Middle frontal gyrus (tissue), 1 donor: ENCODE measurements at regions not wholly inside any gene's neighbourhood (a gene's known extent, or its start where the extent isn't known, plus 50 kb on each side); places are given as distances from the start of the nearest gene placed in this dataset.
"Not testable (repeated sequence)": the region's sequence is repeated elsewhere in the genome, so short reads cannot be mapped to it uniquely, and the experiment has no call there.

ENCODE experiments used
- DNase-seq: peaks from one replicate; pipeline ENCODE4 v3.0.0-alpha.2; 2015; ENCODE audit warnings: low spot score; ENCODE audit errors: extremely low spot score

DNA sequence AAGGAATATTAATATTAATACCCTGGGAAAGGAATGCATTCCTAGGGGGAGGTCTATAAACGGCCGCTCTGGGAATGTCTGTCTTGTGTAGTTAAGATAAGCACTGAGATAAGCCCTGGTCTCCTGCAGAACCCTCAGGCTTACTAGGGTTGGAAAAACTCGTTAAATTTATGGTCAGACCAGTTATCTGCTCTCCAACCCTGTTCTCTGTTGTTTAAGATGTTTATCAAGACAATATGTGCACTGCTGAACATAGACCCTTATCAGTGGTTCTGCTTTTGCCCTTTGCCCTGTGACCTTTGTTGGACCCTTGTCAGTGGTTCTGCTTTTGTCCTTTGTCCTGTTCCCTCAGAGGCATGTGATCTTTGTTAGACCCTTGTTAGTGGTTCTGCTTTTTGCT is 1276.7 kb upstream of the ALCAM start:
- DNase-seq, result not testable (repeated sequence)

DNA sequence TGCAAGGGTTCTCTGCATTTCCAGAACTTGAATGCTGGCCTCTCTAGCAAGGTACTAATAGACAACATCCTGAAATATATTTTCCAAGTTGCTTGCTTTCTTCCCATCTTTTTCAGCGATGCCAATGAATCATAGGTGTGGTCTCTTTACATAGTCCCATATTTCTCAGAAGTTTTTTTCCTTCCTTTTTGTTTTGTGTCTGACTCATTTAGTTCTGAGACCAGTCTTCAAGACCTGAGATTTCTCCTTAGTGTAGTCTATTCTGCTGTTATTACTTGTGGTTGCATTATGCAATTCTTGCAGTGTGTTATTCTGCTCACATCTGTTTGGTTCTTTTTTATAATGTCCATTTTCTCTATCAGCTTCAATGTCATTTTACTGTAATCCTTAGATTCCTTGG is 1265.0 kb upstream of the ALCAM start:
- DNase-seq, result no peak

DNA sequence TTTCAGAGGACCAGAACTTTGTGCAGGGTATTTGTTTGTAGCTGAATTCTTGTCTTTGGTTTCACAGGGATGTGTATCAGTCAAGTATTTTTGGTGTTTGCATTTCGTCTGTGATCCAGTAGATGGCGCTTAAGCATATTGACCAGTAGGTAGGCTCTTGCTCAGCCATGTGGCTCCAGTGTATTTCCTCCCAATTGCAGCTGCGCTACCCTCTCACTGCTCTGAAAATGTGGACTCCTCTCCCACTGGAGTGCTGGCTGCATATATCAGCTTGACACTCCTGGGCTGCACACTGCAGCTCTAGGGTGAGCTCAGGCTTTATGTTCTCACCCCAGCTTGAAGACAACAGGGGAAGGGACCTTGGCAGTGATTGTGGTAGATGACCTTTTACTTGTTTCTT is 1264.3 kb upstream of the ALCAM start:
- no peak for DNase-seq

DNA sequence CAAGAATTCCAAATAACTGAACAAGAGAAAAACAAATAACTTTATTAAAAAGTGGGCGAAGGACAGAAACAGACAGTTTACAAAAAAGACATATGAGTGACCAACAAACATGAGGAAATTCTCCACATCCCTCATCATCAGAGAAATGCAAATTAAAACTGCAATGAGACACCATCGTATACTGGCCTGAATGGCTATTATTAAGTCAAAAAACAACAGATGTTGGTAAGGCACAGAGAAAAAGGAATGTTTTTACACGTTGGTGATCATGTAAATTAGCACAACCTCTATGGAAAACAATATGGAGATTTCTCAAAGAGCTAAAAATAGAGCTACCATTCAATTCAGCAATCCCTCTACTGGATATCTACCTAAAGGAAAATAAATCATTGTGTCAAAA is 1260.4 kb upstream of the ALCAM start:
- DNase-seq, result no peak

DNA sequence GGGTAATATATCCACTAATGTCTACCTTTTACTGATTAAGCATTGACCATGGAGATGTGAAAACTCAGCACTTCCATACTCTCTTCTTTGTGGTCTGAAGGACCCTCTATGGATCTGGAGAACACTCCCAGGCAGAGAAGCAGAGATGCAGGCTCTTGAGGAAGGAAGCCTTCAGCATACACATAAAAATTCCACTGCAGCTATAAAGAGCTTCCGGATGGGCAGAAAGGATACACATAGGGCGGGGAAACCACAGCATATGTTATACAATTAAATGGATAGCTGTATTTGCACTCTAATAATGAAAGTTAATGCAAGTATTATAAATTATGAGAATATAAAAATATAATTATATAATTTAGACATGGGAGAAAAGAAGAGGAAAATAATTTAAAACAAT is 1258.2 kb upstream of the ALCAM start:
- no peak for DNase-seq

DNA sequence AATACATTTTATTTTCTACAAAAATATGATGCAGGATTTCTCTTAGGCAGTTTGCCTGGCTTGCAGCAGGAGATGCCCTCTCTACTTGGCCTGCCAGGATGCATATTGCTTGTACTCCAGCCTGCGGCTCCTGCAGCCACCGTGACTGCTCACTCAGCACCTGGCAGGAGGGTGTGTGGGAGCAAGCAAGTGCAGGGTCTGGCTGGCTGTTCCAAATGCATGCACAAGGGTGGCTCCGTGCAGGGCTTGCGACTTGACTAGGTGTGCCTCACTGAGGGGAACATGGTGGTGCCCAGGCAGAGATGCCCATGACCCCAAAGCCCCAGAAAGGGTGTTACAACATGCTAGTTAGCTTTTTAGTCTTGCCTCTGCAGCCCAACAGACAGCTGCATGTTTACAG is 1240.2 kb upstream of the ALCAM start:
- DNase-seq, result no peak

DNA sequence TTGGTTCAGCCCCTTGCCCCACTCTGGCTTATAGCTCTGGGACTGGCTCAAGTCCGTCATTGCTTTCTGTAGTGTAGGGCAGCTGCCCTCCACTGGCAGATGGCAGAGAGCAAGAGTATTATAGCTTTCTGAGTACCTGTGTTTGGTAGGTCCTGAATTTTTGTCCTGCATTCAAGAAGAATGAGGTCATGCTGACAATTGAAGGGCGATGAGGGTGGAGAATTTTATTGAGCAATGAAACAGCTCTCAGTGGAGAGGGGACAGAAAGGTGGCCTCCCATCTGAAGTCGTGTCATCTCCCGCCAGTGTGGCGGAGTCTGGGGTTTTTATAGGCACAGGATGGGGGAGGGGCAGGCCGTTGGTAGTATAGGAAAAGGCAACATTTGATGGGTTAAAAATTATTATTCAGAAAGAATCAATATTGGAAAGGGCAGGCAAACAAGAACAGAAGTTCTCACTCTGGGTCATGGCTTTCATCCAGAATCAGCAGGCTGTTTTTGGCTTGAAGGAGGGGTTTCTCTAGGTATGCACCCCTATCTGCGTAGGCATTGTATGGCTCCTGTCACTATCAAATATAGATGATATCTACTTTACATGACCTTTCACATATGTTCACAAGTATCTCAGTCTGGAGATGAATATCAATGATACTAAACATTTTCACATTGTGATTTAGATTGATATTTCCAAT is 1239.7 kb upstream of the ALCAM start:
- no peak for DNase-seq

DNA sequence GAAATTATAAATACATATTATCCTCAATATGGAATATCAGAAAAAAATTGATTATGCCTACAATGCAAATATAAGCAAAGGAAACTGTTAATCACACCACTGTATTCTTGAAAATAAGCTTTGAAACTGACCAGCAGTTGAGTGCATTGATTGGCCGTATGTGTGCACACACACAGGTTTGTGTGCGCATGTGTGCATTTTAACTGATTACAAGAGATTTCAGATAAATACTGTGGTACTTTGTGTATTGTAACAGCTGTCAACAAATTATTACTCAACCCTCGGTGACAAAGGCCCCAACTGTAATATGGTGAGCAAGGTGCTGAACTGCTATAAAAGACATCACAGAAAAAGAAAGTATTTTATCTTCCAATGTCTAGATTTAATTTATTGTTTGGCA is 1238.9 kb upstream of the ALCAM start:
- DNase-seq, result no peak

DNA sequence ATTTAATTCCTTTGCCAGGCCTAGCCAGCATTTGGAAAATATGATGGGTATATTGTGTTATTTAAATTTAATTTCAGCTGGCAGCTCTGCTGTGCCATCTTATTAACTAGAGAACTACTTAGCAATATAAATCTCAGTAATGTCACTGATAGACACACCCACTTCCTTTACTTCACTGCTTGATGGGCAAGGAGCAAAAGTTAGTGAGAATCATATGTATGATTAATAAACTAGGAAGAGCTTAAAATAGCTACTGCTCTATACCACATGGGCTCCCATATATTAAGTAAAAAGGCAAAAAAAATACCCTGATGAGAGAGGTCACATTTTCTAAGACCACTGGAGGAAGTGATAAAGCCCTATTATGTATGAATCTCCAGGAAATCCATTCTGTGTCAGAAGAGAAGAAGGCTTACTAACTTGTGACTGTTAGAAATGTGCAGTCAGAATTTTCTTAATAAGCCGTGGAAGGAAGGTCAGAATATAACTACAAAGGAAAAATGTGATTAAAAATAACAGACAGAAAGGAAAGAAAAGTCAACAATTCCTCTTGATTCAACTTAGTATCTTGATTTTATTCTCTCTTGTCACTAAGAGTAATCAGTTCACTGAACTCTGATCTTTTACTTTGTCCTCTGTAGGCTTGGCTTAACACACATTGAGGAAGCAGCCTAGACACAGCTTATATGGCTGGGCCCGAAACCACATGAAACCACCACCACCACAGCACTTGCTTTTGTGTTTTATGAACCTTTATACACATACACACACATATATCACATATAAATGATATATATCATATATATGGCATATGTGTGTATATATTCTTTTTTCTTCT is 1233.9 kb upstream of the ALCAM start:
- no peak for DNase-seq

DNA sequence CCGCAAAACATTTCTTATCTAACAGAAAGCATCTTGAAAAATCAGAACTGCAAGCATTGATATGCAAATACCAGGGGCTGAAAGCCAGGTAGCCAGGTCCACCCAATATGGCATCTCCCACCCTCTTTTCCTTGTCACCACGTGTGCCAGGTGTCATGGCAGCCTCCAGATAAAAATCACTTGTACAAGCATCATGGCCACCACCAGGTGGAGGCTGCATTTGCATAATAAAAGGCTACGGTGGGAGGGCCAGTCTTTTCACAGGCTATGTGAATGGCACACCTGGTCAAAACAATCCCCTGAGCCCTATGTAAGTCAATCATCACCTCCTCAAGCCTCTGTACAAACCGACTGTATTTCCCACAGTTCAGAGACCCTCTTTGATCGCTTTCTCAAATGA is 1233.1 kb upstream of the ALCAM start:
- no peak for DNase-seq

DNA sequence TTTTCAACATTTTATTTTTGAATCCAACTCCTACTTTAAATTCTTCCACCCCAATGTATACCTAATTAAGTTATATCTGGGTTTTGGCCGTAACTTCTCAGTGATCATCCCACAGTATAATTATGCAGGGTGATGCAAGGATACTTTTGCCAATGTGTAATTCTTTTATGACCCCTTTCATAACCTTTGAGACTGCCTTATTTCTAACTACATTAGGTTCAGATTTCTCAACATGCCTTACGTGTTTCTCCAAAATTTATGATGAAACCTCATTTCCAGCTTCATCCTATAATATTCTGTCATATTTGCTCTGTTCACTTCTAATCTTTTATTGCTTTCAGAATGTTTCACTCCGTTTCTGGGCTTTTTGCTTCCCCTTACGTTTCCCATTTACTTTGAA is 1229.6 kb upstream of the ALCAM start:
- no peak for DNase-seq

DNA sequence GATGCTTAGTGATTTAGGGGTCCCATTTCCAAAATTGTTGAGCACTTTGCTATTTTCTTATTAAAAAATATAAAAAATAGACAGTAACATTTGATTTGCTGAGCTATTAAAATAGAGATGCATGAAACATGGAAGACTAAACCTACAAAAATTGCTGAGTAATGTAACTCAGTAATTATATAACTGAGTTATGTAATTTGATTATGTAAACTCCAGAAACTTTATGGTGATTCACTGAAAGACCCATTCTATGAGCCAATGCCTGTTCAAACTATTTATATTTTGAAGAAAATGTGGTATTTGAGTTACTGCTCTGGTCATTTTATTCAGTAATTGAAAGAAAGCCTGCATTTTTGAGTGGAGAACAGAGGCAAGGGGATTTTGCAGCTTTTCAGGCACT is 1221.5 kb upstream of the ALCAM start:
- no peak for DNase-seq

DNA sequence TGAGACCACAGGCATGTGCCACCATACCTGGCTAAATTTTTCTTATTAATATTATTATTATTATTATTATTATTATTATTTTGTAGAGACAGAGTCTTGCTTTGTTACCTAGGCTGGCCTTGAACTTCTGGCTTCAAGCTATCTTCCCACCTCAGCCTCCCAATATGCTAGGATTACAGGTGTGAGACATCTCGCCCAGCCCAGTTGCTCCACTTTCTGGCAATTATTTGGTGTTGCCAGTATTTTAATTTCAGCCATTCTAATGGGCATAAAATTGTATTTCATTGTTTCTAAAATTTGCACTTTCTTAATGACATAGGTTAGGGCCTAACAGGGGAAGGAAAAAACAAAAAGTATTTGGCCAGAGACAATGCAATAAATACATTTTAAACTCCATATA is 1217.6 kb upstream of the ALCAM start:
- no peak for DNase-seq

DNA sequence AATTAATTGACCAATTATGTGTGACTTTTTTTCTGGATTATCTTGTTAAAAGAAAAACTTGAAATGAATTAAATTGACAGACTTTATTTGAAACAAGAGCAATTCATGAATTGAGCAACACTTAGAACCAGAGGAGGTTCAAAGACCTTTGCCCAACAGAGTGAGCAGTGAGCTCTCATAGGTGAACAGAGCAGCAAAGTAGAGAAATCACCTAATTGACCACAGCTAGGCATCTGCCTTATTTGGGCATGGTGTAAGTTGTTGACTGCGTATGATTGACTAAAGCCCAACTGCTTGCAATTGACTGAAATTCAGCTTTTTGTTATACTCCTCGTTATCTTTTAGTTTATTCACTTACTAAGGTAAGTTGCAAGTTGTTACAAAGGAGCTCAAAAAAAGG is 1216.0 kb upstream of the ALCAM start:
- no peak for DNase-seq

DNA sequence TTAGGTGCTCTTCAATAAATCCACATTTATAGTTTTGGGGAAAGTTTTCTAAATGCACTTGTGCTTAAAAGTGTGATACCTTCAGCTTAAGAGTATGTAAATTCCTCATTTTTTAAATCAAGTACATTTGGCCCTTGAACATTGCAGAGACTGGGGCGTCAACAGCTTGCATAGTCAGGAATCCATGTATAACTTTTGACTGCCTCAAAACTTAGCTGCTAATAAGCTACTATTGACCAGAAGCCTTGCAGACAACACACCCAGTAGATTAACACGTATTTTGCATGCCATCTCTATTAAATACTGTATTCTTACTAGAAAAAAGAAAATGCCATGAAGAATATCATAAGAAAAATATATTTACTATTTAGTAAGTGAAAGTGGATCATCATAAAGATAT is 1211.8 kb upstream of the ALCAM start:
- no peak for DNase-seq

DNA sequence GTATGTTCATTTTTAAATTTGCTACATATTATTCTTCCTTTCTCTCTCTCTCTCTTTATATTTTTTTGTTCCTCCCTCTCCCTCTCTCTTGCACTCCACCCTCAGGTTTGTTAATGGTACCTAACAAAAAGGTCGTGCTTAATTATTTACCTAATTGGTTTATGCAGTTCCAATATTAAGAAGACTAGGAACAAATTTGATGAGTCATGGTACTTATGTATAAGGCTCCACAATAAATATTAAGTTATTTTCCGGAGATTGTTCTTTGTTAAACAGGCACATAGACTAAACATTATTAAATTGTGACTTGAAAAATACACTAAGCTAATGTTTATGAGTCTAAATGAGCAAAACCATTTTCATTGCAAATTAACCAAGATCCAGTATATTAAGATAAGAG is 1200.8 kb upstream of the ALCAM start:
- no peak for DNase-seq

DNA sequence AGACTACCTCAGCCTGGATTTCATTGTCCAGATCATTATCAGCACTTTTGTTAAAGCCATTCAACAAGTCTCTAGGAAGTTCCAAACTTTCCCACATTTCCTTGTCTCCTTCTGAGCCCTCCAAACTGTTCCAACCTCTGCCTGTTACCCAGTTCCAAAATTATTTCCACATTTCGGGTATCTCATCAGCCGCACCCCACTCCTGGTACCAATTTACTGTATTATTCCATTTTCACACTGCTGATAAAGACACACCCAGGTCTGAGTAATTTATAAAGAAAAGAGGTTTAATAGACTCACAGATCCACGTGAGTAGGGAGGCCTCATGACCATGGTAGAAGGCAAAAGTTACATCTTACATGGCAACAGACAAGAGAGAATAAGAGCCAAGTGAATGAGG is 1198.3 kb upstream of the ALCAM start:
- no peak for DNase-seq

DNA sequence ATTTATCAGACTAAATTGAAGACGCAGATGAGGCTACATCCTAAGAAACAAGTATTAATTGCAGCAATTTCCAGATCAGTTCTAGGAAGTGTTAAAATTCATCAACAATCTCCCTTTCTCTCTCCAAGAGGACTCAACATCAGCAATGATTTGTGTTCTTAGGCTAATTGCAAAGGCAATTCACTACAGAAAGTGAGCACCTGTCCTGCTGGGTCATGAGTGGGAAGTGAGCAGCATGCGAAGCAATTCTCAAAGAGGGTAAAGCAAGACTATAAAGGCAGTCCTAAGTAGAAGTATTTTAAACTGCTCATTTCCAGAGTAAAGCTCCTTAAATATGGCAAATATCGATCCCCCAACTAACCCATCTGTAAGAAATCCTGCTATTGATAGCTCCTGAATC is 1191.0 kb upstream of the ALCAM start:
- DNase-seq, result no peak

DNA sequence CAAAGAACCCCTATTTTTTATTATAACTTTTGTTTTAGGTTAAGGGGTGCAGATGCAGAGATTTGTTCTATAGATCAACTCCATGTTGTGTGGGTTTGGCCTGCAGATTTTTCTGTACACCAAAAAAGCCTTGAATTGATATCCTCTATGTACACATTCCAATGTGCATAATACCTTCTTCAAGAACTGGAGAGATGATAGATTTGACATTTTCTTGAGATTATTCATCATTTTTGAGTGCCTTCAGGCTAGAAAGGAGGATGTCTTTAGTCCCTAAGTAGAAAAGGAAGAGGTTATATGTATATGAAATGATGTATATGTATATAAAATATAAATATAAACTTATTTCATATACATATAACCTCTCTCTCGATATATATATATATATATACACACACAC is 1190.0 kb upstream of the ALCAM start:
- DNase-seq, result no peak

DNA sequence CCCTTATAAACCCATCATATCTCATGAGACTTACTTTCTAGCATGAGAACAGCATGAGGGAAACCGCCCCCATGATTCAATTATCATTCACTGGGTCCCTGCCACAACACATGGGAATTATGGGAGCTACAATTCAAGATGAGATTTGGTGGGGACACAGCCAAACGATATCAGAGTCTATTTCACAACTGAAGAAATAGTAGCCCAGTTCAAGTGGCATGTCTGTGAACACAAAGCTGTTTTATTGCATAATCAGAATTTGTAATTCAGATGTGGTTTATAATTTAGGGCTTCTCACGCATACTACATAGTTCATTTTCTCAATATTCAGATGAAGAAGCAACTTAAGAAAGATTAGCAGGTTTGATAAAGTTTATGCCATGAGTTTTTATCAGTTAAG is 1188.0 kb upstream of the ALCAM start:
- no peak for DNase-seq

DNA sequence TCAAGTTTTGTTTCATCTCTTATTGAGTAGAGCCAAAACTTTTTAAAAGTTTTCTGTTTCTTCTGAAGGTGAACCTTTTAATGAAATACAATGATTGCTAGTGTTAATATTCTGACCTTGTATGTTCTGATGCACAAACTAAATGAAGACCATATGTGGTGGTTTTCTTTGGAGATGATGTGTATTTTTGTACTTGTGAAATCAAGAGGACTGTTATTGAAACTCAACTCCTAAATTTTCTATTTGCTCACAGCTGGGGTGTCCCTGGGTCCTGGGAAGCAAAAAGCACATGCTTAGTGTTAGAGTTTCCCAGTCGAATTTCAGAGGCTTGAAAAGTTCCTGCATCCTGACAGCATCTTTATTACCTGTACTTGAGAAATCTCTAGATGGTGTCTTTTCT is 1185.8 kb upstream of the ALCAM start:
- DNase-seq, result no peak

DNA sequence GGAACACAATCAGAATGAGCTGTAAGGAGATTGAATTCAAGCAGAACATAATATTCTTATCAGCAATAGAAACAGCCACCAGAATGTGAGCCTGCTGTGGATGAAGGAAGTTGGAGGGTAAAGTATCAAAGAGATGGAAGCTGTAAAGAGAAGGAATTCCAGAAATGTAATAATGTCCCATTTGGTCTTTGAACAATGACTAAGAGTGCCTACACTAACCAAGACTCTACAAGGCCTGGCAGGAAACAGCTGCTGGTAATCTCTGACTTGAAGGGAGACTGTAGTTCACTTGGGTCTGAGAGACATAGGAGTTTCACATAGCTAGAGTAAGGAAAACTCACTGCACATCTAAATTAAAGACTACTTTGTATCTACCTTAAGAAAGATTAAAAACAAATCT is 1176.0 kb upstream of the ALCAM start:
- DNase-seq, result no peak

DNA sequence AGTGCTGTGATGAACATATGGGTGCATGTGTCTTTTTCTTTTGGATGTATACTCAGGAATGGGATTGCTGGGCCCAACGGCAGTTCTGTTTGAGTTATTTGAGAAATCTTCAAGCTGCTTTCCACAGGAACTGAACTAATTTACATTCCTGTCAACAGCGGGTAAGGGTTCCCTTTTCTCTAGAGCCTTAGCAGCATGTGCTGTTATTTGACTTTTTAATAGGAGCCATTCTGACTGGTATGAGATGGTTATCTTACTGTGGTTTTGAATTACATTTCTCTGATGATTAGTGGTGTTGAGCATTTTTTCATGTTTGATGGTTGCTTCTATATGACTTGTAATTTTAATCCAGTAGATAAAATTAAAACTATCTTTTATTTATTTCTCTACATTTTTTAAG is 1168.6 kb upstream of the ALCAM start:
- DNase-seq, result no peak
